ENCODE measurements at regions not wholly inside any gene's neighbourhood (a gene's known extent, or its start where the extent isn't known, plus 50 kb on each side); places are given as distances from the start of the nearest gene placed in this dataset.

- TF ChIP-seq SP1 (IDR thresholded peaks at IDR 0.05) = no peak
- TF ChIP-seq, protein P1, sequence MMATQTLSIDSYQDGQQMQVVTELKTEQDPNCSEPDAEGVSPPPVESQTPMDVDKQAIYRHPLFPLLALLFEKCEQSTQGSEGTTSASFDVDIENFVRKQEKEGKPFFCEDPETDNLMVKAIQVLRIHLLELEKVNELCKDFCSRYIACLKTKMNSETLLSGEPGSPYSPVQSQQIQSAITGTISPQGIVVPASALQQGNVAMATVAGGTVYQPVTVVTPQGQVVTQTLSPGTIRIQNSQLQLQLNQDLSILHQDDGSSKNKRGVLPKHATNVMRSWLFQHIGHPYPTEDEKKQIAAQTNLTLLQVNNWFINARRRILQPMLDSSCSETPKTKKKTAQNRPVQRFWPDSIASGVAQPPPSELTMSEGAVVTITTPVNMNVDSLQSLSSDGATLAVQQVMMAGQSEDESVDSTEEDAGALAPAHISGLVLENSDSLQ (IDR thresholded peaks at IDR 0.05) = no peak
- no peak for TF ChIP-seq ARNT (IDR thresholded peaks at IDR 0.05)
- TF ChIP-seq L3MBTL2 (conservative IDR thresholded peaks at IDR 0.05) = no peak
- TF ChIP-seq NFRKB (IDR thresholded peaks at IDR 0.05) = no peak
- TF ChIP-seq ELF4 (IDR thresholded peaks at IDR 0.05) = no peak
Observed at GRCh38 chr1:221989741-221990140, 247.9 kb upstream of the DUSP10 start.
